Activated CD8-positive, alpha-beta memory T cell treated with anti-CD3 and anti-CD28 coated beads for 1 hour (primary cell): ENCODE measurements at regions not wholly inside any gene's neighbourhood (a gene's known extent, or its start where the extent isn't known, plus 50 kb on each side); places are given as distances from the start of the nearest gene placed in this dataset.

ENCODE experiments used
- DNase-seq, 2 donors: peaks; one replicate each; pipeline ENCODE4 v3.0.0-alpha.2; 2020; ENCODE audit warnings: low read depth in 1 of 2; ENCODE audit errors: extremely low read depth in 1 of 2

- DNase-seq: no peak
Measured at GRCh38 chr6:22078288-22078687, 218.5 kb downstream of the PRL start.

GRCh38 chr6:22078802-22079545, 217.9 kb downstream of the PRL start:
- no peak for DNase-seq

- DNase-seq: no peak
Measured at GRCh38 chr6:22079783-22080182, 217.1 kb downstream of the PRL start.

- DNase-seq: no peak
Measured at GRCh38 chr6:22081709-22082108, 215.1 kb downstream of the PRL start.

GRCh38 chr6:22082218-22082617, 214.6 kb downstream of the PRL start:
- DNase-seq: no peak

- no peak for DNase-seq
Measured at GRCh38 chr6:22083119-22083518, 213.7 kb downstream of the PRL start.

GRCh38 chr6:22087960-22088706, 208.7 kb downstream of the PRL start:
- DNase-seq: no peak

- no peak for DNase-seq
Measured at GRCh38 chr6:22091424-22091948, 205.3 kb downstream of the PRL start.

GRCh38 chr6:22095836-22096235, 201.0 kb downstream of the PRL start:
- DNase-seq: no peak

- DNase-seq: no peak
Measured at GRCh38 chr6:22098601-22099031, 198.2 kb downstream of the PRL start.

- DNase-seq: no peak
Measured at GRCh38 chr6:22099231-22099630, 197.6 kb downstream of the PRL start.

GRCh38 chr6:22099923-22100322, 196.9 kb downstream of the PRL start:
- no peak for DNase-seq

- no peak for DNase-seq
Measured at GRCh38 chr6:22101163-22101562, 195.7 kb downstream of the PRL start.

- no peak for DNase-seq
Measured at GRCh38 chr6:22102671-22103070, 194.2 kb downstream of the PRL start.

- DNase-seq: no peak
Measured at GRCh38 chr6:22106451-22106850, 190.4 kb downstream of the PRL start.

GRCh38 chr6:22106961-22107360, 189.9 kb downstream of the PRL start:
- DNase-seq: no peak

GRCh38 chr6:22108199-22108598, 188.6 kb downstream of the PRL start:
- DNase-seq: no peak

GRCh38 chr6:22110061-22110460, 186.8 kb downstream of the PRL start:
- DNase-seq: no peak

GRCh38 chr6:22112461-22112860, 184.4 kb downstream of the PRL start:
- no peak for DNase-seq

GRCh38 chr6:22113026-22113766, 183.6 kb downstream of the PRL start:
- no peak for DNase-seq

- no peak for DNase-seq
Measured at GRCh38 chr6:22115559-22115958, 181.3 kb downstream of the PRL start.
